ENCODE measurements at regions not wholly inside any gene's neighbourhood (a gene's known extent, or its start where the extent isn't known, plus 50 kb on each side); places are given as distances from the start of the nearest gene placed in this dataset.

DNA sequence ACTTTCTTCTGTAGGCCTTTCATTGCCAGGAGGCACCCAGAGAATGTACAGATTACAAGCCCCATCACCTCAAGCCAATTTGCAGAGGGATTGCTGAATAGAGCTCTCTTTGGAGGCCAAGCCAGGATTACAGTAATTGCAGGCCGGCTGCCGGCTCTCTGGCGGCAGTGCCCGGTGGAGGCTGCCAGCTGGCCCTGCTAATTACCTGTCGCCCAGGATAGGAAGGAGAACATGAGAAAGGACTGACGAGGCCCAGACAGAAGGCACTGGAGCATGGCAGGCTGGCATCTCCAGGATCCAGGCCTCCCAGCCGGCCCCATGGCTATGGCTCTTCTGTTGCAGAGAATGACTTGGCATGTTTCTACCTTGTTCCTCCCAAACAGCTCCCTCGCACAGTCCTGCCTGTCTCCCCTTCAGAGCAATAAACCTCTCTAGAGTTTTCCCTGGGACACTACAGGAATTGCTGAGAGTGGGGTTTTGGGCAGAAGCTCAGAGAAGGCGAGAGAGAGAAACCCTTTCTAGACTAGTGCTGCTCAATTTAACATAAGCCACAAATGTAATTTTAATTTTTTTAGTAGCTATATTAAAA, 273.6 kb upstream of the PROK2 start:
- Histone ChIP-seq H3K9me3 (no peaks in the 10 kb centered on the region), H3K4me3 (no peak overlapping the region), H3K27ac (no peak overlapping the region), H3K4me1 (peaks cover 0 to 13% (median 4%) of the 10 kb centered on the region in 4 donors), H3K36me3 (no peaks in the 10 kb centered on the region), H3K27me3 (no peaks in the 10 kb centered on the region)
- no peak for TF ChIP-seq POLR2A (IDR thresholded peaks at IDR 0.05)
- TF ChIP-seq, protein P1, sequence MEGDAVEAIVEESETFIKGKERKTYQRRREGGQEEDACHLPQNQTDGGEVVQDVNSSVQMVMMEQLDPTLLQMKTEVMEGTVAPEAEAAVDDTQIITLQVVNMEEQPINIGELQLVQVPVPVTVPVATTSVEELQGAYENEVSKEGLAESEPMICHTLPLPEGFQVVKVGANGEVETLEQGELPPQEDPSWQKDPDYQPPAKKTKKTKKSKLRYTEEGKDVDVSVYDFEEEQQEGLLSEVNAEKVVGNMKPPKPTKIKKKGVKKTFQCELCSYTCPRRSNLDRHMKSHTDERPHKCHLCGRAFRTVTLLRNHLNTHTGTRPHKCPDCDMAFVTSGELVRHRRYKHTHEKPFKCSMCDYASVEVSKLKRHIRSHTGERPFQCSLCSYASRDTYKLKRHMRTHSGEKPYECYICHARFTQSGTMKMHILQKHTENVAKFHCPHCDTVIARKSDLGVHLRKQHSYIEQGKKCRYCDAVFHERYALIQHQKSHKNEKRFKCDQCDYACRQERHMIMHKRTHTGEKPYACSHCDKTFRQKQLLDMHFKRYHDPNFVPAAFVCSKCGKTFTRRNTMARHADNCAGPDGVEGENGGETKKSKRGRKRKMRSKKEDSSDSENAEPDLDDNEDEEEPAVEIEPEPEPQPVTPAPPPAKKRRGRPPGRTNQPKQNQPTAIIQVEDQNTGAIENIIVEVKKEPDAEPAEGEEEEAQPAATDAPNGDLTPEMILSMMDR (IDR thresholded peaks at IDR 0.05): no peak
- intact Hi-C loops (cut with DNase I): no loop called here
- peak; percentile 83 to 90 (median 86) for ATAC-seq
- 67% methylated on average over 3 of the region's 9 CpGs for WGBS (ENCODE audit: insufficient coverage, low coverage, low lambda C conversion rate, missing lambda C conversion rate)
- peak; percentile 62 to 83 (median 76) for DNase-seq

DNA sequence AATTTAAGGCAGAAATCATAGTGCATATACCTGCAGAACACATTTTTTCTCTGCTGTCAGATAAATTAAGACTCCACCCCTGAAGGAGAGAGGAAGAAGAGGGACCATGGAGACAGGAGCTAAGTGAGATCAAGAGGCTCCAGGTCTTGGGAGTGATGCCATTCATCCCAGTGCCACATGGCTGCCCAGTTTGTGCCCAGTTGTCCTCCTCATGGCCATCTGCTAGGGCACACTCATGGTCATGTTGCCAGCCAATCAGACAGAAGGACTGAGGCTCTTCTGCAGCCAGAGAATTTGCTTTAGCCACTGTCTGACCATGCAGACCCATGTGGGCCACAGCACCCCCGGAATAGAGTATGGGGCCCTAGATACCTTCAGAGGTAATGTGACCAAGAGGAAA, 270.5 kb upstream of the PROK2 start:
- H3K4me3 ChIP-seq: no peak overlapping the region
- WGBS (ENCODE audit: insufficient coverage, low coverage, low lambda C conversion rate, missing lambda C conversion rate): 100% methylated on average over 1 of the region's 1 CpG
- intact Hi-C loops (cut with DNase I): no loop called here
- no peaks in the 10 kb centered on the region for H3K9me3 ChIP-seq
- no peaks in the 10 kb centered on the region for H3K27me3 ChIP-seq
- no peak for ATAC-seq
- no peak for DNase-seq
- H3K27ac ChIP-seq: no peak overlapping the region
- no peaks in the 10 kb centered on the region for H3K36me3 ChIP-seq
- TF ChIP-seq POLR2A (IDR thresholded peaks at IDR 0.05): no peak
- TF ChIP-seq, protein P1 (IDR thresholded peaks at IDR 0.05): no peak
- H3K4me1 ChIP-seq: peaks cover 0 to 14% (median 4%) of the 10 kb centered on the region in 4 donors

DNA sequence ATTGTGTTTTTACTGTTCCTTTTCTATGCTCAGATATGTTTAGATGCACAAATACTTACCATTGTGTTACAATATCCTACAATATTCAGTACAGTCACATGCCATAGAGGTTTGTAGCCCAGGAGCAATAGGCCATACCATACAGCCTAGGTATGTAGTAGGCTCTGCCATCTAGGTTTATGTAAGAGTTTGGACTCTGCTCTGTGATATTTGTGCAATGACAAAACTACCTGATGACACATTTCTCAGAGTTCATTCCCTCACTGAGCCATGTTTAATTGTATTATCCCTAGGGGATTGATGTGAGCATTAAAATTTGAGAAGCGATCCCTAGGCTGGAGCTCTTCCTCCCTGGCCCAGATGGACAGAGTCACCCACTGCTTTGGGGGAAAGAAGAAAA, 270.0 kb upstream of the PROK2 start:
- DNase-seq (no peak), ATAC-seq (peak; percentile 81 to 91 (median 84))
- TF ChIP-seq POLR2A (IDR thresholded peaks at IDR 0.05): no peak
- TF ChIP-seq, protein P1 (IDR thresholded peaks at IDR 0.05): no peak
- peaks cover 0 to 17% (median 4%) of the 10 kb centered on the region in 4 donors for H3K4me1 ChIP-seq
- H3K9me3 ChIP-seq: no peaks in the 10 kb centered on the region
- WGBS (ENCODE audit: insufficient coverage, low coverage, low lambda C conversion rate, missing lambda C conversion rate): 45% methylated on average over 1 of the region's 1 CpG
- no peaks in the 10 kb centered on the region for H3K36me3 ChIP-seq
- peak overlapping the region in 1 of 3 donors; percentile 41 for H3K27ac ChIP-seq
- H3K27me3 ChIP-seq: no peaks in the 10 kb centered on the region
- intact Hi-C loops (cut with DNase I): no loop called here
- no peak overlapping the region for H3K4me3 ChIP-seq

DNA sequence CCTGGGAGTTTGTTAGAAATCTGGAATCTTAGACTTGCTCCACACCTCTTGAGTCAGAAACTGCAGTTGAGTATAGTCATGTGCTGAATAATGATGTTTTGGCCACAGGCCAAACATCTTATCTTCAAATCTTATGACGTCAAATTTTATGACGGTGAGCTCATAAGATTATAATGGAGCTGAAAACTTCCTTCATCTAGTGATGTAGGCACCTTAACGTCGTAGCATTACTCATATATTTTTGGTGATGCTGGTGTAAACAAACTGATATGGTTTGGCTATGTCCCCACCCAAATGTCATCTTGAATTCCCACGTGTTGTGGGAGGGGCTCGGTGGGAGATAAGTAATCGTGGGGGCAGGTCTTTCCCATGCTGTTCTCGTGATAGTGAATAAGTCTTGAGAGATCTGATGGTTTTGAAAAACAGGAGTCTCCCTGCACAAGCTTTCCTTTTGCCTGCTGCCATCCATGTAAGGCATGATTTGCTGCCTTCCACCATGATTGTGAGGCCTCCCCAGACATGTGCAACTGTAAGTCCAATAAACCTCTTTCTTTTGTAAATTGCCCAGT, 268.0 kb upstream of the PROK2 start:
- H3K27me3 ChIP-seq: no peaks in the 10 kb centered on the region
- H3K27ac ChIP-seq: no peak overlapping the region
- DNase-seq (no peak), ATAC-seq (no peak)
- no peak overlapping the region for H3K4me3 ChIP-seq
- peaks cover 0 to 28% (median 4%) of the 10 kb centered on the region in 4 donors for H3K4me1 ChIP-seq
- TF ChIP-seq, protein P1 (IDR thresholded peaks at IDR 0.05): no peak
- TF ChIP-seq POLR2A (IDR thresholded peaks at IDR 0.05): no peak
- intact Hi-C loops (cut with DNase I): no loop called here
- H3K9me3 ChIP-seq: no peaks in the 10 kb centered on the region
- H3K36me3 ChIP-seq: no peaks in the 10 kb centered on the region
- 66% methylated on average over 7 of the region's 8 CpGs for WGBS (ENCODE audit: insufficient coverage, low coverage, low lambda C conversion rate, missing lambda C conversion rate)

Measured in right lobe of liver (tissue), 6 donors.